ENCODE measurements at regions not wholly inside any gene's neighbourhood (a gene's known extent, or its start where the extent isn't known, plus 50 kb on each side); places are given as distances from the start of the nearest gene placed in this dataset.
"Not testable (repeated sequence)": the region's sequence is repeated elsewhere in the genome, so short reads cannot be mapped to it uniquely, and the experiment has no call there.

DNA sequence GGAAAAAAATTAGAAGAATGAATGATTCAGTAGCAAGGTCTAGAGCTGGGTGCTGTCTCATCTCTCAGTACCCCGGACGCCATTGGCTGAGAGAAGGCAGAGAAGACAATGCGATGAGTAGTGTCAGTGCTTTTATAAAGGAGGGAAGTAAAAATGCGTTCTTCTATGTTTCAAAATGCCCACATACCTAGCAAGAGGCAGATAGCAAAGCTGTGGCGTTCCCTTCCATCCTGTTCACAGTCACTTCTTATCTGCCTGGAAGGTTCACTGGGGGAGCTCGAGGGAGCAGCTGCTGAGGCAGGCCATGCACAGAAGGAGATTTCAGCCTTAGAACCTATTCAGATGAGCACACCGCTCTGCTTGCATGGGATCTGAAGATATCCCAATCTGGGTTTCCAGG is 234.0 kb downstream of the RPLP1 start:
- no peak for DNase-seq

DNA sequence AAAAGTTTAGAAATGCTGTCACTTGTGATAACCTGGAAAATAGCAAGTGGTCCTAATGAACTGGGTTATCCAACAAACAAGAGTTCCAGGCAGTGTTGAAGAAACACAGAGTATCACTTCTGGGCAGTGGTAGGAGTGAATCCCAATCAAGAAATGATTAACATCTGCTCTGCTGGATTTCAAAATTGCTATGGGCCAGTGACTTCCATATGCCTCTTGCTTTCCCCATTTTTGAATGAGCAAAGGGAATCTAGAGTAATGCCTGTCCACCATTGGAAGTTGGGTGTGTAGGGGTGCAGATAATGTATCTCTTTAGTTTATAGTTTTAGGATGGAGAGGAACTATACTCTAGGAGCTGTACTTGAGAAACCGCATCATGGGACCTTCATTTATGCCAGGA is 236.5 kb downstream of the RPLP1 start:
- DNase-seq = no peak

DNA sequence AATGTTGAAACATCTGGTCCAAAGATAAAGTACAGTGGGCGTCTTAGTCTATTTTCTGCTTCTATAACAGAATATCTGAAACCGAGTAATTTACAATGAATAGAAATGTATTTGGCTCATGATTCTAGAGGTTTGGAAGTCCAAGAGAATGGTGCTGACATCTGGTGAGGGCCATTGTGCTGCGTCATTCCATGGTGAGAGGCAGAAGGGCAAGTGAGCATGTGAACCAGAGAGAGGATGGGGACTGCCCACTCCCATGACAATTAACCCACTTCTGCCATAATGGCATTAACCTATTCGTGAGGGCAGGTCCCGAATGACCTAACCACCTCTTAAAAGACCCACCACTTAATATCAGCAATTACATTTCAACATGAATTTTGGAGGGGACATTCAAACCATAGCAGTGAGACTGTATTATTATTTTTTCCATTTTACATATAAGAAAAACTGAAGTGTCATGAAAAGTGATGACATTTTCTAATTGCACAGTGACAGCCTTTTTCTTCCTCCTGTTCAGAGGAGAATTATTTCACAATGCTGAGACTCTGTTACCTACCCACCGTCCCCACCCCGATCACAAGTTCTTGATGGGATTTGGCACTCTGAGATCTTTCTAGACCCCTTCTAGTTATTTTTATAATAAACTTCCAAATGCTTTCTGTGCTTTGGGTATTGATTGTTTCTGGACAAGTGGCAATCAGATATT is 238.8 kb downstream of the RPLP1 start:
- DNase-seq = no peak

DNA sequence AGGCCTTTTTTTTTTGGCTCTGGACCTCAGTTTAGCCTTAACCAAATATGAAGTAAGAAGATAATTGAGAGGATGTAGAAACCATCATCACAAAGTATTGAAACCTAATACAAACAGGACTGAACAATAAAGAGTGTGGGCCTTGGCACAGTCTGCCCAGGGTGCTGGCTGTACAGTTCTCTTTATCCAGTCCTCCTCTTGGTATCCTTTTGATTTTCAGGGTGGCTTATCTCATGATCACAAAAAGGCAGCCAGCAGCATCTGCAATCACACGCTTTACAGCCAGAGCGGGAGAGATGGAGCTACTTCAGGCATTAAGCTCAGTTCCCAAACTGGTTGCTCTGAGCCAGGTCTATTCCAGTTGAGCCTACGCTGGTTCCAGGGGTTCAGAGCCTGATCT is 239.7 kb downstream of the RPLP1 start:
- DNase-seq = no peak

DNA sequence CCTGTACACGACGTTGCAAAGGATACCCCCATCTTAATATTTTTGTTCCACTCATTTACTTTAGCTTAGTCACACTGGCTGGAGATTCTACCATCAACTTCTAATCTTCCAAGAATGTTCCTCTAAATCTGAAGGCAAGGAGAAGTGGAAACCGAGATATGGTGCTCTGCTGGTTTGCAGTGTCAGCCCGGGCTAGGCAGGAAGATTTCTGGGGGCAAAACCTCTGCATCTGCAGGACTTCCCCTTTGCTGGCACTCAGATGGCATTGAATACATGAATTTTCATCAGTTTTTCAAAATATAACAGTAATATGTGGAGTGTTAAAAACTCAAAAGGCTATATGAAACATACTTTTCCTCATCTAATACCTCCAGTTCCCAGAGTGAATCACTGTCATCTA is 240.4 kb downstream of the RPLP1 start:
- DNase-seq = no peak

DNA sequence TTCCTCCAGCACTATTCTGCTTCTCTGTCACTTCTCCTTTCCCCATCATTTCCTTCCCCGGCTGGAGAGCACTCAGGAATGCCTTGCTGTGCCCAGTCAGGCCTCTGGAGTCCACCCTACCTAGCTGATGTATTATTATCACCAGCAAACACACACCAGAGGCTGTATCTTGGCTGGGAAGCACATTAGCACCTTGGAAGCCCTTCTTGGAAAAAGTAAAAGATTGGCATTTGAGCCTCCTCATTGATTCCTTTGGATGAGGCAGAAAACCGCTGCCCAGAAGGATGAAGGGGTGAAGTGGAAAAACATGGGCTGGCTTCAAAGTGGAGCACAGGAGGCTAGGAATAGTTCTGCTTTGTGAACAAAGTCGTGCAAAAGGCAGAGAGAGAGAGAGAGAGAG is 244.3 kb downstream of the RPLP1 start:
- DNase-seq = no peak

DNA sequence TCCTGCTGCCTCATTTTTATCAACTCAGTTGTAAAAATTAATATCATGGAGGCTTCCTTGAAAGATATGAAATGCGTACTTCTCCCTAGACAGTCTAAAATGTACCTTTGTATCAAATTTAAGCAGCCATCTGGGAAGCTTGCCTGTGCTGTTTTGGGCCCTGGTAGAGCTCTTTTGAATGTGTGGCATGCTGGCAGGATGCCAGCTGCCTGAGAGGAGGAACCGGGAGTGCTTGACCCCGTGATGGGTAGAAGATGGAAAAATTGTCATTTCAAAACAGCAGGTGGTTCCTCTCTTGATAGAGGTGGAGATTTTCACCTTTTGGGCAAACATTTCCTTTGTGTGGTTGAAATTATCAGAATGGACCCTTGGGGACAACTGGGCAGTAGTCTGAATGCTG is 245.3 kb downstream of the RPLP1 start:
- DNase-seq = no peak

DNA sequence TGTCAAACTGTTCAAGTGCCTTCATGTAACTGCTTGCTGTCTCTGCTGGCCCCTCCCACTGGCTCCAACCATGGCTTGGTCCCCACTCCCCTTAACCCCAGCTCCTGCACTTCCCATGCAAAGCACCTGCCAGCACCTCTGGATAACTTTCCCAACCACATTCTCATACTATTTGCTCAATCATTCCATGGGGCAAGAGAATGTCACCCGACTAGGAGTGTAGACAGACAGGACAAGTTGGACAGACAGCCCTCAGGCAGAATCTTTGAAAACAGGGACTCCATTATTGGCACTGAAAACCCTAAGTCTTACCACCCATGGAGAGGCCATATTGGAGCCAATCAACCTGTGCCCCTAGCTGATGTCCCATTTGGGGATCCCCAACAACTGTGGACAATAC is 246.5 kb downstream of the RPLP1 start:
- no peak for DNase-seq

DNA sequence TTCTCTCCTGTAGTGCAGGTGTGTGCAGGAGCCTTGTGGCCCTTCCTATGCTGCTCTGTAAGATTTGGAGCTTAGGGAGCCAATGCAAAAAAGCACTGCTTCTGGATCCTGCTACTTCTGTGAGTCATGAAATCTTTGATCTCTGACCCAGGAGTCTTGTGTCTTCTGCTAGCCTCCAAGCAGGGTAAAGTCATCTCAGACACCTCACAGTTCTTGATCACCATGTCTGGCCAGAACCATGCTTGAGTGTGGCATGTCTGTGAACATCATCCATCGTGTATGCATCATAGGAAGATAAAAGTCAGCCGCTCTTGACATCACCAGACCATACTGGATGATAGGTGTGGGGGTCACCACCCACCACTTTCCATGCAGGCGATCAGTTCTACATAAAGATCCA is 247.8 kb downstream of the RPLP1 start:
- no peak for DNase-seq

DNA sequence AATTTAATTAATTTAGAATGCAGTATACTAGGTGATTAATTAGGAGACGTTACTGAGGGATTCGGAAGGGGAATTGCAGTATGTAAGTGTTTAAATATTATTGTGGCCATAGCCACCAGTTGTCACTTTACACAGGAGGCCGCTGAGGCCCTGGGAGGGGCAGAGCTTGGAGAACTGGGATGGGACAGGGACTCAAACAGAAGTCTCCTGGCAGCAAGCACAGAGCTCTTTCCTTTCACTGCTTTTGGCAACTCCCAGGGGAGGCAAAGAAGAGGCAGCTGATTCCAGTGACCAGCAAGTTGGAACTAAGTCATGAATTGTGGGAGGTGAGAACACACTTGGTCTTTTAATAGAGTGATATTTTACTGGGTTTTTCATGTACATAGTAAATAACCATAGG is 248.6 kb downstream of the RPLP1 start:
- no peak for DNase-seq

DNA sequence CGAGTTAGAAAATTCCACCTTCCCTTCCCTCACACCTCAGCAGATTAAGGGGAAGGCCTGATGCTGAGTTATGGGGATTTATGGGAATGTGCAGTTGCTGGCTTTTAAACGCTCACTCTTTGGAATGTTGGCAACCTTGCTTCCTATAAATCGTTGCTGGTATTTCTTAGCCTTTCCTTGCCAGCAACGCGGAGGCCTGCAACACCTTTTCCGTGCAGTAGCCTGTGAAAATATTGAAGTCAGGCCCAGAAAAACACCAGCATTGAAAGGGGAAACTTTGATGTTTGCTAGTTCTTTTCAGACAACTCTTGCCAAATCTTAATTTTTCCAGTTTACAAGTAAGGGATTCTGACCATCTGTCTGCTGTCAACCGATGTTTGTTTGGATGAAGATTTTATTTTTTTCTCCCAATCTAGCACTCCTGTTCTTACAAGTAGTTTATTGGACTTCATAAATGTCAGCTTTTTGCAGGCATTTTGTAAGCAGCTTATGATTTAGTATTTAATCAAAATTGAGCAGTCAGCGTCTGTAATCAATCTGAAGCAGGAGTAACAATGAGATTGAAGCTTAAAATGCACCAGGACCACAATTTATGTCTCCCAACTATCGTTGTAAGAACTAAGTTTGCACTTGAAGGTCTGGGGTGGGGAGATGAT is 251.0 kb downstream of the RPLP1 start:
- DNase-seq = no peak

DNA sequence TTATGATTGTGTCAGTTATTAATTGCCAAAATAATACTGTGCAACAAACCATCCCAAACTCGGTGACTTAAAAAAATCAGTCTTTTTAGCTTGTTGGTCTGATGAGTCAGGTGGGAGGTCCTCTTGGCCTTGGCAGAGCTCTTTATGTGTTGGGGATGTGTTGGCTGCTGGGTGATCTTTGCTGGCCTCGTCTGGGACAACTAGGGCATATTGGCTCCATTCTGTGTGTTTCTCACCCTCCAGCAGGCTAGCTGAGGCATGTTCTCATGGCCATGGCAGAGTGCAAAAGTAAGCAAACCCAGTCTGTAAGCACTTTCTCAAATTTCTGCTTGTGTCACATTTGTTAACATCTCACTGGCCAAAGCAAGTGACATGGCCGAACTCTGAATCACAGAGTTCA is 251.6 kb downstream of the RPLP1 start:
- DNase-seq = no peak

DNA sequence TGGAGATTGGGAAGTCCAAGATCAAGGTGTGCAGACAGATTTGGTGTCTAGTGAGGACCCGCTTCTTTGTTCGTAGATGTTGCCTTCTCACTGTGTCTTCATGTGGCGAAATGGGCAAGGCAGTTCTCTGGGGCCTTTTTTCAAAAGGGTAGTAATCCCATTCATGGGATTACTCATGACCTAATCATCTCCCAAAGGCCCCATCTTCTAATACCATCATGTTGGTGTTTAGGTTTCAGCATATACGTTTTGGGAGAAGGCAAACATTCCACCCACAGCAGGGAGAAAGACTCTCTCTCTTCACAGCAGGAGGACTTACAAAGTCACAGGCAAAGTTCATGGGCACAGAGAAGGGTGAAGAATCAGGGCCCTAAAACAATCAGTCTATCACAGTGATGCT is 252.1 kb downstream of the RPLP1 start:
- no peak for DNase-seq

DNA sequence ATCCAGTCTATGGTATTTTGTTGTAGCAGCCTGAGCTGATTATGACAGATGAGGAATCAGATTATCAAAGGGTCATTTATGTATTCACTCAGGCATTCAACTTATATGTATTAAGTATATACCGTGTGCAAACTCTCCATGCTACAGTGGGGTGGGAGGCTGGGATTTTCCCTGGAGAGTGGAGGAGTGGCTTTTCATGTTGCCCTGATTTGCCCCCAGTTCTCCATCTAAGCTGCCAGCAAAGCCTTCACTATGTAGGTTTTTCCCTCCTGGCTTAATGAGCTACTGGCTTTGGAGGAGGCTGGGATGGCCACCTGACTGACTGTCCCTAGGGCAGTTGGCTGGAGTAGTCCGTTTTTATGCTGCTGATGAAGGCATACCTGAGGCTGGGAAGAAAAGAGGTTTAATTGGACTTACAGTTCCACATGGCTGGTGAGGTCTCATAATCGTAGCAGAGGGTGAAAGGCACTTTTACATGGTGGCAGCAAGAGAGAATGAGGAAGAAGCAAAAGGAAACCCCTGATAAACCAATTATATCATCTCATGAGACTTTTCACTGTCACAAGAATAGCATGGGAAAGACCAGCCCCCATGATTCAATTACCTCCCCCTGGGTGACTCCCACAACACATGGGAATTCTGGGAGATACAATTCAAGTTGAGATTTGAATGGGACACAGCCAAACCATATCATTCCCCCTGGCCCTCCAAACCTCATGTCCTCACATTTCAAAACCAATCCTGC is 253.9 kb downstream of the RPLP1 start:
- no peak for DNase-seq

DNA sequence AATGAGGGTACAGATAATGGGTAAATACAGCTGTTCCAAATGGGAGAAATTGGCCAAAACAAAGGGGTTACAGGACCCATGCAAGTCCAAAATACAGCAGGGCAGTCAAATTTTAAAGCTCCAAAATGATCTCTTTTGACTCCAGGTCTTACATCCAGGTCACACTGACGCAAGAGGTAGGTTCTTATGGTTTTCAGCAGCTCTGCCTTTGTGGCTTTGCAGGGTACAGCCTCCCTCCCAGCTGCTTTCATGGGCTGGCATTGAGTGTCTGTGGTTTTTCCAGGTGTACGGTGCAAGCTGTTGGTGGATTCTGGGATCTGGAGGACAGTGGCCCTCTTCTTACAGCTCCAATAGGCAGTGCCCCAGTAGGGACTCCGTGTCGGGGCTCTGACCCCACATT is 254.6 kb downstream of the RPLP1 start:
- not testable (repeated sequence) for DNase-seq

DNA sequence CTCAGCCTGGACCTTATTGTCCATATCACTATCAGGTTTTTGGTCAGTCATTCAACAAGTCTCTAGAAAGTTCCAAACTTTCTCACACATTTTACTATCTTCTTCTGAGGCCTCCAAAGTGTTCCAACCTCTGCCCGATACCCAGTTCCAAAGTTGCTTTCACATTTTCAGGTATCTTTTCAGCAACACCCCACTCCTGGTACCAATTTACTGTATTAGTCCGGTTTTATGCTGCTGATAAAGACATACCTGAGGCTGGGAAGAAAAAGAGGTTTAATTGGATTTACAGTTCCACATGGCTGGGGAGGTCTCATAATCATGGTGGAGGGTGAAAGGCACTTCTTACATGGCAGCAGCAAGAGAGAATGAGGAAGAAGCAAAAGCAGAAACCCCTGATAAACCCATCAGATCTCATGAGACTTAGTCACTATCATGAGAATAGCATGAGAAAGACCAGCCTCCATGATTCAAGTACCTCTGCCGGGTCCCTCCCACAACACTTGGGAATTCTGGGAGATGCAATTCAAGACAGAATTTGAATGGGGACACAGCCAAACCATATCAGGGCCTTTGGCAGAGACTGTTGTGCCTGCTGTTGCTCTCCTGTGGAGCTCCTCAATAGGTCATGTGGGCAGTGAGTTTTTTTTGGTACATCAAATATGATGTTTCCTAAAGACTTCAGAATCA is 256.0 kb downstream of the RPLP1 start:
- not testable (repeated sequence) for DNase-seq

DNA sequence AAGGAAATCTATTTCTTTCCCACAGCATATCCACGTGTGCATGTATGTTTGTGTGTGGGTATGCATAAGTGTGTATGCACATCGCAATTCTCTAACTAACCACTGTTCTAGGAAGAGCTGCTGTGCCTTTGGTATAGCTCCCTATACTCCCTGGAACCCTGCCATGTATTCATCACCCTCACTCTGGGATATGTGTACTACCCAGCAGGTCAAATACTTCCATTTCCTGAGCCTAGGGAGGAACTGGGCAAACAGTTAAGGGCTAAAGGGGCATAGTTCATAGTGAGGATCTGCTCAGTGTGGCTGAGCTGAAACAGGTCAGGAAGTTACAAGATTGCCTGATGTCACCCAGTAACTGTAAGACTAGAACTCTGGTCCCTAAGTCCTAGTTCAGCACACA is 260.4 kb downstream of the RPLP1 start:
- DNase-seq = no peak

DNA sequence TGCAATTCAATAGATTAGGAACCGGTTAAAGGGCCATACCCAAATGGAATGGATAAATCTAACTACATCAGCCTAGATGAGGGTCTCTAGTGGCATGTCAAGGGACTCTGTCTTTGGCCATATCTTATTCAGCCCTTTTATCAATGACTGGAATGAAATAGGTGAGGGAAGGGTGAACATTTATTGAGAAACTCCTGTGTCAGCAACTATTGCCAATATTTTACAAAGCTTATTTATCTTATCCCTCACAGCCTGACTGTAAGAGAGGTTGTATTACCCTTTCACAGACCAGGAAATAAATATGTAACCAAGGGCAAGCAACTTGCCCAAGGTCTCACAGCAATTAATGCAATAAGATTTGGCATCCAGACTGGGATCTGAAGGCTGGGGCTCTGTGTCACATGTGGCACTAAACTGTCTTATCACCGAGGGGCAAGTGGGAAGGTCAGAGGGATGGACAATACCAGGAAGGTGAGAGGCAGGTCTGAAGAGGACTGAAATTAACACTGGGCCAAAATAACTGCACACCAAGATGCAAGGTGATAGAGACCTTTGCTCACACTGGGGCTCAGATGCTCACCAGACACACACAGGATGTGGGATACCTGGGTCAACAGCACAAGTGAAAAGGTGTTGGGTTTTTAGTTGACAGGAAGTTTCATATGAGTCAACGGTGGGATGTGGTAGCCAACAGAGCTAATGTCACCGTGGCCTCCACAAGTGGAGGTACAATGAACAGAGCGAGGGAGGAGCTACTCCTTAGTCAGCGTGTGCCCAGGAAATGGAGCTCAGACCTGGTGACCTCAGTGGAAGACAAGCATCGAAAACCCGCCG is 261.3 kb downstream of the RPLP1 start:
- DNase-seq = no peak

DNA sequence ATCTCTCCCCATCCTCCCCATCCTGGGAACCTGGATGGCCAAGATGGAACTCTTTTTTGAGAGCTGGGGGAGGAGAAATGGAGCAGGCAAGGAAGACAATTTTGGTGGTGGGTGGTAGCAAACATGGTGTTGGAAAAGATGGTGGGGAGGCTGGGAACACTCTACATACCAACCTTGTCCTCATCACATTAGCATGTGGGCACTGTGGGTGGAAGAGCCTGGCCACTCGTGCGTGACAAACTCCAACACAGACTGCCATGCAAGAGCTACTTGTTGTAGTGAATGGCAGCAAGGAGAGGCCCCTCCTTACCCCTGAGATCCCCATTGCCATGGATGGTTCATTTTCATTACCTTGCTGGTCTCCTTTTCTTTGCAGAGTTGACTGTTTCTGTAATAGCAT is 262.6 kb downstream of the RPLP1 start:
- DNase-seq = no peak

DNA sequence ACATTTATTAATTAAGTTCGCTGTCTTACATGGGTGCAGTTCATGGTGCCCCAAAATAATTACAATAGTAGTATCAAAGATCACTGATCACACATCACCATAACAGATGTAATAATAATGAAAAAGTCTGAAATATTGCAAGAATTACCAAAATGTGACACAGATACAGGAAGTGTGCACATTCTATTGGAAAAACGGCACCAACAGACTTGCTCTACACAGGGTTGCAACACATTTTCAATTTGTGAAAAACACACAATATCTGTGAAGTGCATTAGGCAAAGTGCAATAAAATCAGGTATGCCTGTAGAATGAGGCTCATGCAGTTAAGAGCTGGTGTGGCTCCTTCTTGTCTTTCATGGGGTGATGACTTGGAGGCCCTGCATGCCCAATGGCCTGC is 265.8 kb downstream of the RPLP1 start:
- no peak for DNase-seq

DNA sequence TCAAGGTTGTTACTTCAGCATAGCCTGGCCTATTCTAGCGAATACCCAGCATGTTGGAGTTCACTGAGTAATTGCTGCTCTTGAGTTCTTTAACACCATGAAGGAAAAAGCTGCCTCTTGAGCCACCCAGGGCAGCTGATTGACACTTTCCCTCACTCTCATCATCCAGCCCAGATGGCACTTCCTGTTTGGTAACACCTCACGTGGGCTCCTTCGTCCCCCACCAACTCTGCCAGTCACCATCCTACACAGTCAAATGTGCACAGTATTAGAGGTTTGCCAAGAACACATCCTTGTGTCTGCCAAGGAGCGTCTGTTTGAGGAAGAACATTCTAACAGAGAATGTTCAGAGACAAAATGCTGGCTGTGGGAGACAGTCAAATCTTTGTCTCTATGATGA is 266.3 kb downstream of the RPLP1 start:
- DNase-seq = no peak

DNA sequence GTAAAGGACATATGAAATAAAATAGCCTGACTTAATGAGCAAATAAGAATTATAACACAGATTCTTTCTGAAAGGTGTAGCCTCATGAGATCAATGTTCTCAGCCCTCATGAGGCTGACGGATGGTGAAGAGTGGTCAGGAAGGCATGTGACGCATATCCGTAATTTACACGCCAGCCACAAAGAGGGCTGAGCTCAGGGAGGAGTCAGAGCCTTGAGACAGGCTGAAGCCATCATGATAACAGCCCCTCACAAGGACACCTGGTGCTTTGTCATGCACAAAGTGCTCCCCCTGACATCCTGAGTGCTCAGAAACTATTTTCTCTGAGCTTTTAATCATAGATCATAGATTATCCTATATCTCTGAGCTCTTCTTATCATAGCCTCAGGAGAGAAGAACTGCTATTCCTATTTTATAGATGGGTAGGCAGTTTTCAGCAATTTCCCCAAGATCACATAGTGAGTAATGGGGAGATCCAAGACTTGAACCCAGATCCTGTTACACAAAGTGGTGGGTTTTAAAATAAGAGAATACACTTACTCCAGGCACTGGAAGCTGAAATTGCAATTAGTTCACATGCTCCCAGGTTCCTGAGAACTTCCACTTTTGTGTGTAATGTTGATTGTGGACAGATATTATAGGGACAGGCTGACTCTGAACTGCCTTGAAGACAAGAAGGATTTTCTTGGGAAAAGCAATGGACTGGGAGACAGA is 267.1 kb downstream of the RPLP1 start:
- no peak for DNase-seq

Data from NCI-H1048 (cell line).